LNCAP (cell line): ENCODE measurements at regions not wholly inside any gene's neighbourhood (a gene's known extent, or its start where the extent isn't known, plus 50 kb on each side); places are given as distances from the start of the nearest gene placed in this dataset.

Experiments
- CTCF ChIP-seq: fragments of 450-650 bp; IDR thresholded peaks from 2 replicates; pipeline ENCODE4 v1.5.1; 2017; ENCODE audit warnings: mild to moderate bottlenecking

GRCh38 chr2:180144338-180144813, 137.3 kb upstream of the CWC22 start:
- TF ChIP-seq CTCF = no peak

GRCh38 chr2:180143633-180144337, 136.7 kb upstream of the CWC22 start:
- no peak for TF ChIP-seq CTCF

DNA sequence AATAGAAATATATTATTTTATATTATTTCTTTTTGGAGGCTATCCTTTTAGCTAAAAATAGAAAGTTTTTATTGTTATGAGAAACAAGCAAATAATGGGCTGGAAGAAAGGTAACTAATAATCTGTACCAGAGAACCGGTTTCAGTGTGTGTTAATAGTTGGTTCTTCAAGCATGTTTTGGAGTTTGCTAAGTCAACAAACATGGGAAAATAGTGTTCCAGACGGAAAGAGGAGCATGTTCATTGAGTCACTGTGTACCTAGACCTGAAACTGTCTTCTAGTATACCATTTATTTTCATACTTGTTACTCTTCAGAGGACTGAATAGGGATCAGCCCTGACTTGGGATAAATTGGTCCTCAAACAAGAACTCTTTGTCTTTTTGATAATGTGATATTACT, 134.5 kb upstream of the CWC22 start:
- no peak for TF ChIP-seq CTCF

DNA sequence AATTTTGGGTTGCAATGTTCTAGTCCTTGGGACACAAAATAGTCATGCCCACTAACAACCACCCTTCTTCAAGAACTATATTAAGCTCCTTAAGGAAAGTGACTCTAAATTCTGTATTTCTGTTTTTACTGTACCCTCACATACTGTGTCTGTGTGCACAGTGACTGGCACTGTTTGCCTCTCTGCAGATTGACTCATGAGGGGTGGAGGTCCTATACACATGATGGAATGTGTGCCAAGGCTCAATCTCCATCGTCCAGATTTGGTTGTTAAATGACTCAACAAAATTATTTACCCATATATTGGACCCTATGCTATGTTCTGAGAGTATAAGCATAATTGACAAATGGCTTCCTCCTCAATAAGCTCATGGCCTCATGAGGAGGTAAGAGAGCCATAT, 126.6 kb upstream of the CWC22 start:
- no peak for TF ChIP-seq CTCF

- TF ChIP-seq CTCF = no peak
These were observed 123.3 kb upstream of the CWC22 start for GRCh38 chr2:180130403-180130802.

GRCh38 chr2:180128861-180129260, 121.8 kb upstream of the CWC22 start:
- no peak for TF ChIP-seq CTCF

GRCh38 chr2:180125245-180125962, 118.3 kb upstream of the CWC22 start:
- peak; percentile 58 for TF ChIP-seq CTCF
